Right ventricle myocardium inferior (tissue), 1 donor: ENCODE measurements at regions not wholly inside any gene's neighbourhood (a gene's known extent, or its start where the extent isn't known, plus 50 kb on each side); places are given as distances from the start of the nearest gene placed in this dataset.
"Not testable (repeated sequence)": the region's sequence is repeated elsewhere in the genome, so short reads cannot be mapped to it uniquely, and the experiment has no call there.

Experiments
- ATAC-seq: fragments of 200-7000 bp; cut with Tn5 transposase; one replicate; pipeline ENCODE4 v1.9.1; 2020; ENCODE audit warnings: mild to moderate bottlenecking, moderate library complexity
- DNase-seq: peaks from one replicate; pipeline ENCODE4 v3.0.0; 2021; ENCODE audit errors: missing footprints
- intact Hi-C: fragments of 100-400 bp; cut with DNase I; formaldehyde crosslinking; loops from one replicate; pipeline ENCODE4 v1.11.0; 2022
- donor health status: DM: no; HTN: yes; CAD: no; lungs with severe emphysema.

DNA sequence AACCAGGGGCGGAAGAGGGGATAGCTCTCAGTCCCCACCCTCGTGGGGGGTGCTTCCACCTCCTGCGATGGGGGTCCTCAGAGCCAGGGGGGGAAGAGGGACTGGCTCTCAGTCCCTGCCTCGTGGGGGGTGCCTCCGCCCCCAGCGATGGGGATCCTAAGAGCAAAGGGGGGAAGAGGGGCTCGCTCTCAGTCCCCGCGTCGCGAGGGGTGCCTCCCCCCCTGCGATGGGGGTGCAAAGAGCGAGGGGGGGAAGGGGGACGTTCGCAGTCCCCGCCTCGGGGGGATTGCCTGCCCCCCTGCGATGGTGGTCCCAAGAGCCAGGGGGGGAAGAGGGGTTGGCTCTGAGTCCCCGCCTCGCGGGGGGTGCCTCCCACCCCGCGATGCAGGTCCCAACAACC, 159.9 kb downstream of the ATP6V0E2 start:
- ATAC-seq, intact Hi-C loops, DNase-seq: not testable (repeated sequence)

DNA sequence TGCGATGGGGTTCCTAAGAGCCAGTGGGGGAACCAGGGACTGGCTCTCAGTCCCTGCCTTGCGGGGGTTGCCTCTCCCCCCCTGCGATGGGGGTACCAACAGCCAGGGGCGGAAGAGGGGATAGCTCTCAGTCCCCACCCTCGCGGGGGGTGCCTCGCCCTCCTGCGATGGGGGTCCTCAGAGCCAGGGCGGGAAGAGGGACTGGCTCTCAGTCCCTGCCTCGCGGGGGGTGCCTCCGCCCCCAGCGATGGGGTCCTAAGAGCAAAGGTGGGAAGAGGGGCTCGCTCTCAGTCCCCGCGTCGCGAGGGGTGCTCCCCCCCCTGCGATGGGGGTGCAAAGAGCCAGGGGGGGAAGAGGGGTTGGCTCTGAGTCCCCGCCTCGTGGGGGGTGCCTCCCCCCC, 162.0 kb downstream of the ATP6V0E2 start:
- ATAC-seq, intact Hi-C loops, DNase-seq: not testable (repeated sequence)

GRCh38 chr7:150039061-150039460, 165.3 kb downstream of the ATP6V0E2 start:
- DNase-seq, ATAC-seq, intact Hi-C loops: not testable (repeated sequence)

GRCh38 chr7:150042281-150042680, 168.5 kb downstream of the ATP6V0E2 start:
- DNase-seq: peak; percentile 63
- not testable (repeated sequence) for ATAC-seq
- intact Hi-C loops: loop anchor here (10.0 kb wide), 1 partner anchor 167 kb away; the partner anchor contains the start of gene ATP6V0E2

GRCh38 chr7:150044771-150045170, 171.0 kb downstream of the ATP6V0E2 start:
- intact Hi-C loops: loop anchor here (10.0 kb wide), 1 partner anchor 170 kb away; the partner anchor contains the start of gene ATP6V0E2
- not testable (repeated sequence) for DNase-seq, ATAC-seq

GRCh38 chr7:150045596-150045995, 171.8 kb downstream of the ATP6V0E2 start:
- intact Hi-C loops: loop anchor here (10.0 kb wide), 1 partner anchor 171 kb away; the partner anchor contains the start of gene ATP6V0E2
- ATAC-seq, DNase-seq: not testable (repeated sequence)

GRCh38 chr7:150046290-150047194, 172.8 kb downstream of the ATP6V0E2 start:
- DNase-seq, ATAC-seq: not testable (repeated sequence)
- intact Hi-C loops: loop anchor here (10.0 kb wide), 1 partner anchor 172 kb away; the partner anchor contains the start of gene ATP6V0E2

DNA sequence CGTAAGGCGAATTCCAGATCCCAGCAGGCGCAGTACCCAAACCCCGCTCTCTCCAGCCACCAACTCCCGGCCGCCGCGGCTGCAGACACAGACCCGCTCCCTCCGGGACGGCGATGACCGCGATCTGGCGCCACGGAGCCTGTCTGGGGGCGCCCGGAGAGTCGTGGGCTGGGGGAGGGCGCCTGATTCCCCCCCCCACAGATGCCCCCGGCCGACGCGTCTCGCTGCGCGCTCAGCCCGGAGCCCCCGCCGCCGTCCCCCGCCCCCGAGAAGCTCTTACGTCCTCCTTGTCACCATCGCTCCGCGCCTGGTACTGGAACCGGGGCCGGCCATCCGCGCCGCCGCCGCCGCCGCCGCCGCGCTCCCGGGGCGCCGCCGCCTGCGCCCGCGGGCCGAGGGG, 173.6 kb downstream of the ATP6V0E2 start:
- peak; percentile 45 for DNase-seq
- not testable (repeated sequence) for ATAC-seq
- intact Hi-C loops: loop anchor here (10.0 kb wide), 1 partner anchor 173 kb away; the partner anchor contains the start of gene ATP6V0E2

DNA sequence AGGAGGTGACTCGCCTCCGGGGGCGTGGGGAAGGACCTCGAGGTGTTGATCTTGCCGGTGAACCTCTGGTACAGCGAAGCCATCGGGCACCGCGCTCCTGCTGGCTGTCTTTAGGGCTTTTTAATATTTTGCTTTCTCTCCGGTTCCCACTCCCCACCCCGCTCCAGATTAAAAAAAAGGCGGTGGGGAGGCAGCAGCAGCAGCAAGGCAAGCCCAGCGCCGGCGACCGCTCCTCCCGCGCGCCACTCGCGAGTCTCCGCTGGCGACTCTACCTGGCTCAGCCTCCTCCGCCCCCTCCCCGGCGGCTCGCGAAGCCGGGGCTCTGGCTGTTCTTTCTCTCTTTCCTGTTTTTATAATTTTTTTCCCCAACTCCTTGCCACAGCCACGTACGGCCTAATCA, 174.0 kb downstream of the ATP6V0E2 start:
- intact Hi-C loops: loop anchor here (10.0 kb wide), 1 partner anchor 173 kb away; the partner anchor contains the start of gene ATP6V0E2
- peak; percentile 64 for DNase-seq
- ATAC-seq: not testable (repeated sequence)

- DNase-seq: peak; percentile 55
- peak; percentile 63 for ATAC-seq
- intact Hi-C loops: loop anchor here (10.0 kb wide), 1 partner anchor 174 kb away; the partner anchor contains the start of gene ATP6V0E2
Measured at GRCh38 chr7:150048244-150049011, 174.7 kb downstream of the ATP6V0E2 start.

DNA sequence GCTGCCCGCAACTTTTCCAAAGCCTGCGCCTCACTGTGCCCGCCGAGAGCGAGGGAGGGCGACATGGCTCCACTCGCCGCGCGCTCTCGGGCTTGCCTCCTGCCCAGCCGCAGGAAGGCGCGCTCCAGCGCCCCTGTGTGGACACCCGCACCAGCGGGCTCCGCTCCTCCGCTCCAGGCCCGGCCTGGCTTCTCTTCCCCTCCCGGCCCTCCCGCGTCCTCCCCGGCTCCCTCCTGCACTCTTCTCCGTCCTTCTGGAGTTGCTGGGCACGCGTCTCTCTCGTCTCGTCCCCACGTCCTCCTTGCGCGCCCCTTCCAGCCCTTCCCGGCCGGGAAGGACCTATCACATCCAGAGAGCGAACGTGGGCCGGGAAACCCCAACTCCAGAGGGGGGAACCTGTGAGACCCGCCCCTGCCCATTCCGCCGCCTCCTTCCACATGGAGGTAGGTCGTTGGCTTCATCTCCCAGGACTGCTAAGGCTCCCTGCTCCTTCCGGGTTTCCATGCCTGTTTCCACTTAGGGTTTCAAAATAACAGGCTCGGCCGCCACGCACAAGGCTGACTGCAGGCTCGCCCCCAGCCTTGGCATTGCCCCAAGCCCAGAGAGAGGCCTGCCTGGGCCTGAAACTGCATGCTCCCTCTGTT, 175.4 kb downstream of the ATP6V0E2 start:
- ATAC-seq (peak; percentile 89), DNase-seq (peak; percentile 79)
- intact Hi-C loops: loop anchor here (10.0 kb wide), 1 partner anchor 174 kb away; the partner anchor contains the start of gene ATP6V0E2

GRCh38 chr7:150053396-150053795, 179.6 kb downstream of the ATP6V0E2 start:
- intact Hi-C loops, DNase-seq, ATAC-seq: not testable (repeated sequence)

DNA sequence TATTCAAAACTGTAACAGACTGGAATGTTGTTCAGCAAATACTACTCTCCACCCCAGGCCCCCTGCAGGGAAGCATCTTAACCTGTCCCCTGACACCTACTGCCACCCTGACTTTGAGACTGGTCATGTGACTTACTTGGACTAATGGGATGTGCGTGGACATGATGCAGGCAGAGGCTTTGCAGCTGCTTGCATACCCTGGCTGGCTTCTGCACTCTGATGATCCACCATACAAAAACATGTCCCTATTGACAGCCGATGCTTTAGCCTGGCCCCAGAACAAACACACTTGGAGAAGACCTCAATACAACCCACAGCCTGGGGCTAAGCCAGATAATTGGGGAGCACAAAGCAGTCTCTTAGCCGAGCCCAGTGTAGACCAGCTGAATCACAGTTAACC, 180.5 kb downstream of the ATP6V0E2 start:
- intact Hi-C loops, ATAC-seq, DNase-seq: not testable (repeated sequence)

DNA sequence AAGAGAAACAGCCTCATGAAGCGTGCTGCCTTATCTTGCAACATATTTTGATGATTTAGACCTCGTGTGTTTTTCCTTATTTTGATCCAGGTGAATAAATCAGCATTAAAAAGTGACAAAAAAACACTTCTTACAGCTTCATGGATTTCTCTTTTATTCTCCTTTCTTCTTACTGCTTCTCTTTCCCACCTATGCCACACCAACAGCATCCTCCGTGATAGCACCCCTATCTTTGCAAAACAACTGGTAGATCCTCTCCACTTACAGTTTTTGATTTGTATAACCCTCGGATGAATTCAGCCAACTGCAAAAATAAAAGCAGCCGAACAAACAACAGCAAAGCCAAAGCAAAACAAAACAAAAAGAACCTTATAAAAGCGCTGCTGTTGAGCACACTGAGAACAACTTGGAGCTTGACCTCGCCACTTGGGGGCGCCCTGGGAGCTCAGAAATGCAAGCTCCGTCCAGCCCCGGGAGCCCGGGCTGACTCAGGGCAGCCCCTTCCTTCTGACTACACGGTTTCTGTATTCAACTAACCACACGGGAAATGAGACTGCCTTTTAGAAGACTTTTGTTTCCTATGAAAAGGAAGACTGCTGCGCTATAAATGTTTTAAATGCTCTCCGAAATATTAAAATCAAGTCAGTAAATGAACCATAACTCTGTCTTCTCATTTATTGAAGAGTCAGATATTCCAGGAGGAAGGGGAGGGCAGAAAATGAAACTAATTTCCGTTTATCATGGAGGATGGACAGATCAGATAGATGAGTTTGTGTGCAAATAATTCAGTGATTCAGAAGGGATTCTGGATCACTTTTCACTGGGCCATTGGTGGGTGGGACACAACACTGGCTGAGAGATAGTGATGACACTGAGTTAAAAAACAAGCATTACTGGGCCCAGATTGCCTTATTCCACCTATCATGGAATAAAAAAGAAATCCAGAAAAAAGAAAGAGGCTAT, 186.8 kb downstream of the ATP6V0E2 start:
- DNase-seq (peak; percentile 87), ATAC-seq (peak; percentile 92)
- intact Hi-C loops: not testable (repeated sequence)

DNA sequence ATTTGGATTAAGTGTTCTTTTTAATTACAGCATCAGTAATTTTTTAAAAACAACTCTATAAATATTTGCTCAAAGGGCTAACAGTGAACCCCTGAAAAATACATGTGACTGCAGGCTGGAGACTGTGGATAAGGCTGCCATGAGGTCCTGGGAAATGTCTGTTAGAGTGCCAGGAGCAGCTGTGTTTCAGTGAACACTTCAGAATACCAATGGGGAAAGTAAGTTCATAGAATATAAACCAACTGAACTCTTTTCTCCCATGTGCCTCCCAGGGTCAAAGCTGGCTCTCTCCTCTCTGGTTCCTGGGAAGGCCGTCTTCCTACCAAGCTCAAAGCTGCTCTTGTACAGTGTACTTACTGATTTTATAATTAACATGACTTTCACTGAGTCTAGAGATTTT, 189.4 kb downstream of the ATP6V0E2 start:
- ATAC-seq, DNase-seq, intact Hi-C loops: not testable (repeated sequence)

DNA sequence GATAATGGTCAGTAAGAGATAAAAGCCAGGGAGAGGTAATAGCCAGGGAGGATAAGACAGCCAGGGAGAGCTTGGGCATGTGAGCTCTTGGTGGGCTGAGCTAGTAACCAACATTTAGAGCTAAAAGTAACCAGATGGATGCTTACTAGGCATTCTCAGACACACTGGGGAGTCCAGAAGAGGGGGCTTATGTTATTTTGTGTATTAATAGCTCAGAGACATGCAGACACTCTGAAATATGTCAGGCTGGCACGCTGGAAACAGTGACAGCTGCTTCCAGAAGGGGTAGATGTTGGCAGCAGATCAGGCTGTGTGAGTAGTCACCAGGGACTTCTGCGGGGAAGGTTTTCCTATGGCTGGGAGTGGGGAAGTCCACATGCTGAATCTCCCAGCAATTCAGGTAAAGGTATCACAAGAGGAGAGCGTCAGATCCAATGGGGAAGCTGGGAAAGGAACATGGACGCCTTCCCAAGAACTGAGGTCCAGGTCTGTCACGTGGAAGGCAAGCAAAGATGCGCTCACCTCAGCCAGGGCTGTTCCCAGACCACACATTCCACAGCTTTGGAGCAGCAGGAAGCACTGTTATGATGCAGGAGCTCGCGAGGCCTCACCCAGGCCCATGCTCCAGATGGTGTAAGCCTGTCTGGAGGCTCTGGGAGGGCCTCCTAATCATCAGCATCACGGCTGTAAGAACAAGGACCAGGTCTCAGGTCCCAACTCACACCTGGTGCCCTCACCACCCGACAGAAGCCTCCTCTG, 196.0 kb downstream of the ATP6V0E2 start:
- ATAC-seq, intact Hi-C loops, DNase-seq: not testable (repeated sequence)
